GM23338 (cell line): ENCODE measurements at regions not wholly inside any gene's neighbourhood (a gene's known extent, or its start where the extent isn't known, plus 50 kb on each side); places are given as distances from the start of the nearest gene placed in this dataset.
A peak's percentile ranks its signal among the peaks of the same experiment; 100 is the strongest.

Experiments used
- ATAC-seq: fragments of 200-7000 bp; cut with Tn5 transposase; 3 replicates; pipeline ENCODE4 v1.9.1; 2020
- DNase-seq: peaks from one replicate; pipeline ENCODE4 v3.0.0-alpha.2; 2015; ENCODE audit warnings: low spot score
- H2AFZ ChIP-seq: fragments of 200-600 bp; sonication (generic); 2 replicates; pipeline ENCODE4 v1.8.0; 2016; ENCODE audit warnings: antibody characterized with exemption, mild to moderate bottlenecking, moderate library complexity
- H3F3A ChIP-seq: fragments of 200-600 bp; sonication (generic); replicated peaks from 2 replicates; pipeline ENCODE4 v1.8.0; 2017; ENCODE audit warnings: antibody characterized with exemption, mixed run types, low read depth
- H3K27ac ChIP-seq: fragments of 200-600 bp; sonication (generic); 2 replicates; pipeline ENCODE4 v1.6.1; 2016; ENCODE audit warnings: low read depth
- H3K27me3 ChIP-seq: fragments of 200-600 bp; sonication (generic); 2 replicates; pipeline ENCODE4 v1.8.0; 2016; ENCODE audit warnings: mild to moderate bottlenecking, mixed run types, moderate library complexity; ENCODE audit not compliant: insufficient read depth
- H3K36me3 ChIP-seq: fragments of 200-600 bp; sonication (generic); 2 replicates; pipeline ENCODE4 v1.8.0; 2016; ENCODE audit warnings: mild to moderate bottlenecking; ENCODE audit not compliant: insufficient read depth
- H3K4me1 ChIP-seq: fragments of 200-600 bp; sonication (generic); 2 replicates; pipeline ENCODE4 v1.8.0; 2016; ENCODE audit warnings: mild to moderate bottlenecking, moderate library complexity; ENCODE audit not compliant: insufficient read depth
- H3K4me2 ChIP-seq: fragments of 200-600 bp; sonication (generic); 2 replicates; pipeline ENCODE4 v1.7.1; 2017; ENCODE audit warnings: mixed run types
- H3K4me3 ChIP-seq: fragments of 200-600 bp; sonication (generic); 2 replicates; pipeline ENCODE4 v1.6.1; 2016; ENCODE audit warnings: mixed run types
- H3K79me2 ChIP-seq: fragments of 200-600 bp; sonication (generic); replicated peaks from 2 replicates; pipeline ENCODE4 v1.8.0; 2017; ENCODE audit warnings: mild to moderate bottlenecking; ENCODE audit not compliant: insufficient read depth
- H3K9me2 ChIP-seq: fragments of 200-600 bp; sonication (generic); 2 replicates; pipeline ENCODE4 v1.8.0; 2017; ENCODE audit not compliant: insufficient read depth
- H4K20me1 ChIP-seq: fragments of 200-600 bp; sonication (generic); replicated peaks from 2 replicates; pipeline ENCODE4 v1.8.0; 2017; ENCODE audit warnings: mild to moderate bottlenecking; ENCODE audit not compliant: insufficient read depth
- H3K27ac Mint-ChIP-seq: 2 replicates; pipeline ENCODE4 v1.8.0; 2020; ENCODE audit warnings: inconsistent platforms, mild to moderate bottlenecking, moderate library complexity, mixed read lengths
- H3K27me3 Mint-ChIP-seq: 3 replicates; pipeline ENCODE4 v1.8.0; 2022; ENCODE audit warnings: low read depth, mild to moderate bottlenecking, moderate library complexity, mixed read lengths, inconsistent platforms; ENCODE audit not compliant: insufficient read depth, poor library complexity
- H3K36me3 Mint-ChIP-seq: 3 replicates; pipeline ENCODE4 v1.8.0; 2021; ENCODE audit warnings: low read depth, mild to moderate bottlenecking, inconsistent platforms, moderate library complexity, mixed read lengths
- H3K4me1 Mint-ChIP-seq: 3 replicates; pipeline ENCODE4 v1.8.0; 2020; ENCODE audit warnings: mild to moderate bottlenecking, inconsistent platforms, mixed read lengths
- H3K4me3 Mint-ChIP-seq: 3 replicates; pipeline ENCODE4 v1.8.0; 2021; ENCODE audit warnings: moderate library complexity, mild to moderate bottlenecking, inconsistent platforms, mixed read lengths
- H3K9me3 Mint-ChIP-seq: 3 replicates; pipeline ENCODE4 v1.8.0; 2020; ENCODE audit warnings: moderate library complexity, mild to moderate bottlenecking, inconsistent platforms, mixed read lengths
- CREB1 ChIP-seq: fragments of 250-450 bp; sonication (Bioruptor Pico); IDR thresholded peaks from 2 replicates; pipeline ENCODE4 v1.5.0; 2020; ENCODE audit warnings: low read depth, mild to moderate bottlenecking, moderate library complexity
- ETS1 ChIP-seq: IDR thresholded peaks from 2 replicates; pipeline ENCODE4 v1.6.1; 2016; ENCODE audit warnings: antibody characterized with exemption
- EZH2 ChIP-seq: fragments of 200-600 bp; sonication (generic); IDR thresholded peaks from one replicate; pipeline ENCODE4 v1.8.0; 2017; ENCODE audit warnings: antibody characterized with exemption, mild to moderate bottlenecking, low read depth; ENCODE audit not compliant: unreplicated experiment
- JUNB ChIP-seq: IDR thresholded peaks from one replicate; pipeline ENCODE4 v1.6.1; 2016; ENCODE audit warnings: antibody characterized with exemption; ENCODE audit not compliant: unreplicated experiment
- NANOG ChIP-seq: IDR thresholded peaks from 2 replicates; pipeline ENCODE4 v1.6.1; 2016; ENCODE audit warnings: antibody characterized with exemption, borderline replicate concordance
- POLR2AphosphoS5 ChIP-seq: IDR thresholded peaks from 2 replicates; pipeline ENCODE4 v1.6.1; 2016; ENCODE audit warnings: antibody characterized with exemption, low read depth
- REST ChIP-seq: IDR thresholded peaks from one replicate; pipeline ENCODE4 v1.6.1; 2018; ENCODE audit warnings: antibody characterized with exemption; ENCODE audit not compliant: unreplicated experiment
- STAT1 ChIP-seq: IDR thresholded peaks from one replicate; pipeline ENCODE4 v1.6.1; 2016; ENCODE audit warnings: antibody characterized with exemption; ENCODE audit not compliant: unreplicated experiment
- ZNF114 ChIP-seq: fragments of 250-450 bp; sonication (Bioruptor Pico); IDR thresholded peaks from 2 replicates; pipeline ENCODE4 v1.5.0; 2020; ENCODE audit warnings: mild to moderate bottlenecking, moderate library complexity
- TF ChIP-seq, protein P1 (sequence below), 2 experiments: fragments of 200-600 bp in 1 of 2; sonication (generic) in 1 of 2; conservative IDR thresholded peaks; 2 replicates each; pipeline versions ENCODE4 v1.5.1 to v1.6.1; 2016 to 2017; ENCODE audit warnings: antibody characterized with exemption in 2 of 2, low read depth in 2 of 2, mild to moderate bottlenecking in 2 of 2, moderate library complexity in 1 of 2

- TF ChIP-seq REST (no peak), ZNF114 (CRISPR knock-in tag) (no peak), EZH2 (no peak), STAT1 (no peak), JUNB (no peak)
- TF ChIP-seq, protein P1, sequence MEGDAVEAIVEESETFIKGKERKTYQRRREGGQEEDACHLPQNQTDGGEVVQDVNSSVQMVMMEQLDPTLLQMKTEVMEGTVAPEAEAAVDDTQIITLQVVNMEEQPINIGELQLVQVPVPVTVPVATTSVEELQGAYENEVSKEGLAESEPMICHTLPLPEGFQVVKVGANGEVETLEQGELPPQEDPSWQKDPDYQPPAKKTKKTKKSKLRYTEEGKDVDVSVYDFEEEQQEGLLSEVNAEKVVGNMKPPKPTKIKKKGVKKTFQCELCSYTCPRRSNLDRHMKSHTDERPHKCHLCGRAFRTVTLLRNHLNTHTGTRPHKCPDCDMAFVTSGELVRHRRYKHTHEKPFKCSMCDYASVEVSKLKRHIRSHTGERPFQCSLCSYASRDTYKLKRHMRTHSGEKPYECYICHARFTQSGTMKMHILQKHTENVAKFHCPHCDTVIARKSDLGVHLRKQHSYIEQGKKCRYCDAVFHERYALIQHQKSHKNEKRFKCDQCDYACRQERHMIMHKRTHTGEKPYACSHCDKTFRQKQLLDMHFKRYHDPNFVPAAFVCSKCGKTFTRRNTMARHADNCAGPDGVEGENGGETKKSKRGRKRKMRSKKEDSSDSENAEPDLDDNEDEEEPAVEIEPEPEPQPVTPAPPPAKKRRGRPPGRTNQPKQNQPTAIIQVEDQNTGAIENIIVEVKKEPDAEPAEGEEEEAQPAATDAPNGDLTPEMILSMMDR (conservative IDR thresholded peaks at IDR 0.05; ENCODE audit: low read depth in 2 of 2) = peak; percentile 48 to 71
These were observed 584.0 kb downstream of the KCNA4 start (continued) for GRCh38 chr11:29432719-29433325.

DNA sequence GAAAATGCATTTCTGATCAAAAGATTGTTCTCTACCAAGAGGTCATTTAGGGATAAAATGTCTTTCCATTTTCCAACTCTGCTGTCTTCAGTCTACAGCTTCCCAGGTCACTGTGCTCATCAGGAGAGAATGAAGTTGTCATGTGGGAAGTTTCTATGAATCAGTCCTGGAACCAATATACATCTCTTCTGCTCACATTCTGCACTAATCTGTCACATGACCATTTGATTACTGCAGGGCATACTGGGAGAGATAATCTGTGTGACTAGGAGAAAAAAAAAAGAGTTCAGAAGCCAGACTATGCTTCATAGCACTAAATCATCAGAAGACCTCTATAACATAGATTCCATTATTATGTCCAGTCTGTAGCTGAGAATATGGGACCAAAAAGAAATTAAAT lies 611.5 kb downstream of the KCNA4 start:
- Histone ChIP-seq H3K27ac (no peak overlapping the region), H4K20me1 (no peaks in the 10 kb centered on the region), H2AFZ (no peak overlapping the region), H3K27me3 (no peaks in the 10 kb centered on the region), H3K4me3 (no peak overlapping the region), H3K36me3 (no peaks in the 10 kb centered on the region), H3K4me2 (no peak overlapping the region), H3K9me2 (no peaks in the 10 kb centered on the region), H3K4me1 (no peaks in the 10 kb centered on the region), H3K79me2 (no peaks in the 10 kb centered on the region), H3F3A (no peaks in the 10 kb centered on the region)
- H3K36me3 Mint-ChIP-seq = no peaks in the 10 kb centered on the region
- no peaks in the 10 kb centered on the region for H3K9me3 Mint-ChIP-seq
- H3K27me3 Mint-ChIP-seq = no peaks in the 10 kb centered on the region
- no peak overlapping the region for H3K27ac Mint-ChIP-seq
- no peak overlapping the region for H3K4me3 Mint-ChIP-seq
- no peak for ATAC-seq
- no peaks in the 10 kb centered on the region for H3K4me1 Mint-ChIP-seq
- DNase-seq = no peak
- TF ChIP-seq, protein P1 (conservative IDR thresholded peaks at IDR 0.05; ENCODE audit: low read depth in 2 of 2) = no peak
- TF ChIP-seq NANOG (no peak), POLR2AphosphoS5 (no peak), JUNB (no peak), CREB1 (CRISPR knock-in tag) (no peak), EZH2 (no peak), ETS1 (no peak)
